MM.1S (cell line): ENCODE measurements at regions not wholly inside any gene's neighbourhood (a gene's known extent, or its start where the extent isn't known, plus 50 kb on each side); places are given as distances from the start of the nearest gene placed in this dataset.
A peak's percentile ranks its signal among the peaks of the same experiment; 100 is the strongest.

Experiments used
- DNase-seq: peaks from one replicate; pipeline ENCODE4 v3.0.0-alpha.2; 2015
- H2AFZ ChIP-seq: fragments of 300-600 bp; sonication (generic); 2 replicates; pipeline ENCODE4 v1.6.0; 2016; ENCODE audit warnings: antibody characterized with exemption, low read length
- H3F3A ChIP-seq: fragments of 300-600 bp; sonication (generic); 2 replicates; pipeline ENCODE4 v1.6.1; 2016; ENCODE audit warnings: mild to moderate bottlenecking, antibody characterized with exemption, low read length, moderate library complexity, mixed read lengths; ENCODE audit not compliant: insufficient read depth
- H3K27ac ChIP-seq: fragments of 300-600 bp; sonication (generic); 2 replicates; pipeline ENCODE4 v1.5.1; 2016; ENCODE audit warnings: mild to moderate bottlenecking, low read length
- H3K27me3 ChIP-seq: fragments of 300-600 bp; sonication (generic); replicated peaks from 2 replicates; pipeline ENCODE4 v1.6.0; 2016; ENCODE audit warnings: low read length; ENCODE audit not compliant: insufficient read depth
- H3K36me3 ChIP-seq: fragments of 300-600 bp; sonication (generic); replicated peaks from 2 replicates; pipeline ENCODE4 v1.6.1; 2016; ENCODE audit warnings: mild to moderate bottlenecking, low read length, mixed read lengths; ENCODE audit not compliant: insufficient read depth
- H3K4me1 ChIP-seq: fragments of 300-600 bp; sonication (generic); 2 replicates; pipeline ENCODE4 v1.6.1; 2016; ENCODE audit warnings: low read length, mixed read lengths
- H3K4me2 ChIP-seq: fragments of 300-600 bp; sonication (generic); 2 replicates; pipeline ENCODE4 v1.6.0; 2016; ENCODE audit warnings: low read depth, low read length
- H3K4me3 ChIP-seq: fragments of 300-600 bp; sonication (generic); 2 replicates; pipeline ENCODE4 v1.5.1; 2016; ENCODE audit warnings: low read length, mixed read lengths
- H3K79me2 ChIP-seq: fragments of 300-600 bp; sonication (generic); 2 replicates; pipeline ENCODE4 v1.6.1; 2016; ENCODE audit warnings: mixed run types, low read length, mixed read lengths
- H3K9ac ChIP-seq: fragments of 300-600 bp; sonication (generic); 2 replicates; pipeline ENCODE4 v1.6.1; 2016; ENCODE audit warnings: low read length, mixed read lengths
- H3K9me2 ChIP-seq: fragments of 300-600 bp; sonication (generic); replicated peaks from 2 replicates; pipeline ENCODE4 v1.6.1; 2016; ENCODE audit warnings: mild to moderate bottlenecking, low read length, mixed read lengths; ENCODE audit not compliant: insufficient read depth
- H3K9me3 ChIP-seq: fragments of 300-600 bp; sonication (generic); replicated peaks from 2 replicates; pipeline ENCODE4 v1.6.1; 2016; ENCODE audit warnings: mild to moderate bottlenecking, low read length, mixed read lengths; ENCODE audit not compliant: insufficient read depth
- H4K20me1 ChIP-seq: fragments of 300-600 bp; sonication (generic); 2 replicates; pipeline ENCODE4 v1.6.1; 2016; ENCODE audit warnings: mild to moderate bottlenecking, low read length, moderate library complexity, mixed read lengths; ENCODE audit not compliant: insufficient read depth
- EZH2 ChIP-seq: fragments of 300-600 bp; sonication (generic); optimal IDR thresholded peaks from 2 replicates; pipeline ENCODE3; 2017; ENCODE audit warnings: low read depth, mild to moderate bottlenecking, antibody characterized with exemption, low read length, mixed read lengths
- EZH2phosphoT487 ChIP-seq: fragments of 300-600 bp; sonication (generic); IDR thresholded peaks from 2 replicates; pipeline ENCODE4 v1.6.1; 2018; ENCODE audit warnings: antibody characterized with exemption, low read length
- TF ChIP-seq, protein P1 (sequence below): fragments of 300-600 bp; sonication (generic); IDR thresholded peaks from 2 replicates; pipeline ENCODE4 v1.5.1; 2016; ENCODE audit warnings: antibody characterized with exemption, low read length, mixed read lengths

DNA sequence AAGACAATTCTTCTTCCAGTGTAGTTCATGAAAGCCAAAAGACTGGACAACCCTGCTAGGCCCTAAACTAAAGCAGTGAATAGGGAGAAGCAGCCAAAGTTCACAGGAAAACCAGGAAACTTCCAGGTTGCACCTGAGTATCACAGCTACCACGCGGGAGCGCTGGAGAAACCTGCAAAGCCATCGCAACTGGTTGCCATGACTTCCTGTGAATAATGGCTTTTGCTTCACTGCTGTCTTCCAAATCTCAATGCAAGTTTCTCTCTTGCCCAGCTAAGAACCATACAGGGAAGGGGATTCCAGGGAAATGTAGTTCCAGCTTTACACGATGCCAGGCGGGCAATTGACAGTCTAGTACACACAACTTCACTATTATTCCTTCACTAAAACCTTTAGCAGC lies 114.1 kb downstream of the GXYLT1 start:
- Histone ChIP-seq H3K36me3 (no peaks in the 10 kb centered on the region), H3F3A (no peaks in the 10 kb centered on the region), H3K27me3 (no peaks in the 10 kb centered on the region), H2AFZ (no peak overlapping the region), H3K4me2 (no peak overlapping the region), H4K20me1 (no peaks in the 10 kb centered on the region), H3K4me3 (no peak overlapping the region), H3K27ac (no peak overlapping the region), H3K9me3 (no peaks in the 10 kb centered on the region), H3K4me1 (no peaks in the 10 kb centered on the region), H3K9ac (no peak overlapping the region), H3K9me2 (no peaks in the 10 kb centered on the region), H3K79me2 (no peaks in the 10 kb centered on the region)
- TF ChIP-seq, protein P1, sequence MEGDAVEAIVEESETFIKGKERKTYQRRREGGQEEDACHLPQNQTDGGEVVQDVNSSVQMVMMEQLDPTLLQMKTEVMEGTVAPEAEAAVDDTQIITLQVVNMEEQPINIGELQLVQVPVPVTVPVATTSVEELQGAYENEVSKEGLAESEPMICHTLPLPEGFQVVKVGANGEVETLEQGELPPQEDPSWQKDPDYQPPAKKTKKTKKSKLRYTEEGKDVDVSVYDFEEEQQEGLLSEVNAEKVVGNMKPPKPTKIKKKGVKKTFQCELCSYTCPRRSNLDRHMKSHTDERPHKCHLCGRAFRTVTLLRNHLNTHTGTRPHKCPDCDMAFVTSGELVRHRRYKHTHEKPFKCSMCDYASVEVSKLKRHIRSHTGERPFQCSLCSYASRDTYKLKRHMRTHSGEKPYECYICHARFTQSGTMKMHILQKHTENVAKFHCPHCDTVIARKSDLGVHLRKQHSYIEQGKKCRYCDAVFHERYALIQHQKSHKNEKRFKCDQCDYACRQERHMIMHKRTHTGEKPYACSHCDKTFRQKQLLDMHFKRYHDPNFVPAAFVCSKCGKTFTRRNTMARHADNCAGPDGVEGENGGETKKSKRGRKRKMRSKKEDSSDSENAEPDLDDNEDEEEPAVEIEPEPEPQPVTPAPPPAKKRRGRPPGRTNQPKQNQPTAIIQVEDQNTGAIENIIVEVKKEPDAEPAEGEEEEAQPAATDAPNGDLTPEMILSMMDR: no peak
- TF ChIP-seq EZH2 (no peak), EZH2phosphoT487 (no peak)
- DNase-seq: no peak

DNA sequence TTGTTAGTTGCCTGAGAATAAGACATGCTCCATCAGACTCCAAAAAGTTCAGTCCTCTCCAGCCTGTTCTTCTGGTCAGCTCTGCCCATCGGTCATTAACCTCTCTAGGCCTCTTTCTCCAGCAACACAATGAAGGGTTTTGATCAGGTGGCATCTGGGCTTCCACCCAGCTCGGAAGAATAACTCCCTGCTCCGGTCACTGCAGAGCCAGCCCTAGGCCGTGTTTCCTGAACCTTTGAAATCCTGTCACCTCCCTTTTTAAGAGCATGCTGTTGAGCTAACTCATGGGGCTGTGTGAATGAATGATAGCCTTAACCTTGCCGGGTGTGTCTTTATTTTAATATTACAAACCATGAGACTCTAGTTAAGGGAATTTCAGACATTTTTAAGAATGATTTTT lies 117.1 kb downstream of the GXYLT1 start:
- H2AFZ ChIP-seq: no peak overlapping the region
- no peak overlapping the region for H3K4me2 ChIP-seq
- no peaks in the 10 kb centered on the region for H3K9me3 ChIP-seq
- TF ChIP-seq, protein P1: no peak
- TF ChIP-seq EZH2phosphoT487: no peak
- H3F3A ChIP-seq: no peaks in the 10 kb centered on the region
- no peaks in the 10 kb centered on the region for H3K27me3 ChIP-seq
- H3K36me3 ChIP-seq: no peaks in the 10 kb centered on the region
- no peak overlapping the region for H3K4me3 ChIP-seq
- no peak for DNase-seq
- H3K9me2 ChIP-seq: no peaks in the 10 kb centered on the region
- no peak overlapping the region for H3K27ac ChIP-seq
- no peaks in the 10 kb centered on the region for H3K4me1 ChIP-seq
- no peaks in the 10 kb centered on the region for H4K20me1 ChIP-seq
- no peaks in the 10 kb centered on the region for H3K79me2 ChIP-seq
- no peak overlapping the region for H3K9ac ChIP-seq

DNA sequence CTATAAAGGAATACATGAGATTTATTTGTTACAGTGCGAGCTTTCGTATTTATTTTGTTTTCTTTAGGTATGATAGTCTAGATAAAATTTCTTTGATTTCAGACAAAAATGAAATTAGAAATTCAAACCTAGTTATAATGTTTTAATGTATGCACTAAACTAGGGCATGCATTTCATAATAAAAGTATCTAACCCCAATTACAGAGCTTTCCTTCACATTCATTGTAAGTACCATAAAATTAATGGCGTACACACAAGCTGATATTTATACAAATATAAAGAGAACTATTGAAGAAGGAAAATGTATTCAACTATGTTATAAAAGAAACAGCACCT lies 120.2 kb downstream of the GXYLT1 start:
- Histone ChIP-seq H3K9ac (peak overlapping the region; percentile 14; the same call in 1 of the 2 replicates), H3K27ac (no peak overlapping the region), H3K79me2 (no peaks in the 10 kb centered on the region), H3K27me3 (no peaks in the 10 kb centered on the region), H4K20me1 (no peaks in the 10 kb centered on the region), H3F3A (no peaks in the 10 kb centered on the region), H3K9me2 (no peaks in the 10 kb centered on the region), H2AFZ (peak overlapping the region; percentile 35; the same call in 1 of the 2 replicates), H3K4me1 (no peaks in the 10 kb centered on the region), H3K9me3 (no peaks in the 10 kb centered on the region), H3K36me3 (no peaks in the 10 kb centered on the region), H3K4me2 (peak overlapping the region; percentile 78; the same call in 1 of the 2 replicates), H3K4me3 (peak overlapping the region; percentile 46)
- DNase-seq: no peak
- no peak for TF ChIP-seq EZH2phosphoT487
- TF ChIP-seq EZH2: no peak
- TF ChIP-seq, protein P1: no peak
